Cardiac muscle cell (in vitro differentiated cells and primary cell): ENCODE measurements at regions not wholly inside any gene's neighbourhood (a gene's known extent, or its start where the extent isn't known, plus 50 kb on each side); places are given as distances from the start of the nearest gene placed in this dataset.

Source experiments
- DNase-seq, 2 donors: peaks; one replicate each; pipeline versions ENCODE4 v3.0.0 to v3.0.0-alpha.2; 2010 to 2017; ENCODE audit warnings: low read depth in 1 of 2, low spot score in 1 of 2
- H3K27ac ChIP-seq: fragments of 200-600 bp; sonication (generic); 2 replicates; pipeline ENCODE4 v1.5.1; 2016
- H3K27me3 ChIP-seq: fragments of 200-600 bp; sonication (generic); 2 replicates; pipeline ENCODE4 v1.6.0; 2016; ENCODE audit warnings: control low read depth
- H3K36me3 ChIP-seq: fragments of 200-600 bp; sonication (generic); 2 replicates; pipeline ENCODE4 v1.5.1; 2016; ENCODE audit warnings: control low read depth
- H3K4me1 ChIP-seq: fragments of 200-600 bp; sonication (generic); 2 replicates; pipeline ENCODE4 v1.8.1; 2017; ENCODE audit warnings: low read depth, mild to moderate bottlenecking, mixed run types
- H3K4me3 ChIP-seq: fragments of 200-600 bp; sonication (generic); 2 replicates; pipeline ENCODE4 v1.5.1; 2016; ENCODE audit warnings: mild to moderate bottlenecking
- H3K9me3 ChIP-seq: fragments of 200-600 bp; sonication (generic); 2 replicates; pipeline ENCODE4 v1.5.1; 2017; ENCODE audit warnings: low read depth, mild to moderate bottlenecking, control low read depth
- CTCF ChIP-seq: IDR thresholded peaks from 2 replicates; pipeline ENCODE4 v1.5.1; 2012; ENCODE audit warnings: low read depth, mild to moderate bottlenecking, low read length

GRCh38 chr2:143988082-143988481 is 531.8 kb downstream of the ZEB2 start:
- Histone ChIP-seq H3K27me3 (no peaks in the 10 kb centered on the region), H3K36me3 (no peaks in the 10 kb centered on the region), H3K27ac (no peak overlapping the region), H3K4me3 (no peak overlapping the region), H3K4me1 (no peaks in the 10 kb centered on the region), H3K9me3 (no peaks in the 10 kb centered on the region)
- no peak for DNase-seq
- TF ChIP-seq CTCF: no peak

GRCh38 chr2:143981428-143981827 is 538.5 kb downstream of the ZEB2 start:
- no peak for TF ChIP-seq CTCF
- H3K27me3 ChIP-seq: no peaks in the 10 kb centered on the region
- H3K4me1 ChIP-seq: no peaks in the 10 kb centered on the region
- H3K36me3 ChIP-seq: no peaks in the 10 kb centered on the region
- no peak overlapping the region for H3K27ac ChIP-seq
- H3K4me3 ChIP-seq: no peak overlapping the region
- H3K9me3 ChIP-seq: no peaks in the 10 kb centered on the region
- no peak for DNase-seq

- no peak for TF ChIP-seq CTCF
- Histone ChIP-seq H3K27ac (no peak overlapping the region), H3K4me3 (no peak overlapping the region), H3K36me3 (no peaks in the 10 kb centered on the region), H3K9me3 (no peaks in the 10 kb centered on the region), H3K4me1 (peaks cover 8% of the 10 kb centered on the region), H3K27me3 (no peaks in the 10 kb centered on the region)
- no peak for DNase-seq
These were observed 542.6 kb downstream of the ZEB2 start for GRCh38 chr2:143977356-143977755.

- no peak for DNase-seq
- H3K9me3 ChIP-seq: no peaks in the 10 kb centered on the region
- no peaks in the 10 kb centered on the region for H3K27me3 ChIP-seq
- H3K27ac ChIP-seq: no peak overlapping the region
- H3K4me3 ChIP-seq: no peak overlapping the region
- H3K36me3 ChIP-seq: no peaks in the 10 kb centered on the region
- no peak for TF ChIP-seq CTCF
- peaks cover 9% of the 10 kb centered on the region for H3K4me1 ChIP-seq
These were observed 544.7 kb downstream of the ZEB2 start for GRCh38 chr2:143975216-143975615.

GRCh38 chr2:143974262-143974661 is 545.7 kb downstream of the ZEB2 start:
- no peaks in the 10 kb centered on the region for H3K36me3 ChIP-seq
- peak in 1 of 2 donors; percentile 50 for DNase-seq
- H3K27ac ChIP-seq: no peak overlapping the region
- no peak for TF ChIP-seq CTCF
- H3K9me3 ChIP-seq: no peaks in the 10 kb centered on the region
- H3K4me1 ChIP-seq: peaks cover 9% of the 10 kb centered on the region
- no peak overlapping the region for H3K4me3 ChIP-seq
- H3K27me3 ChIP-seq: no peaks in the 10 kb centered on the region

- Histone ChIP-seq H3K9me3 (no peaks in the 10 kb centered on the region), H3K27me3 (no peaks in the 10 kb centered on the region), H3K4me1 (peaks cover 9% of the 10 kb centered on the region), H3K27ac (no peak overlapping the region), H3K4me3 (no peak overlapping the region), H3K36me3 (no peaks in the 10 kb centered on the region)
- DNase-seq: no peak
- no peak for TF ChIP-seq CTCF
These were observed 551.1 kb downstream of the ZEB2 start for GRCh38 chr2:143968860-143969259.
